ENCODE measurements at regions not wholly inside any gene's neighbourhood (a gene's known extent, or its start where the extent isn't known, plus 50 kb on each side); places are given as distances from the start of the nearest gene placed in this dataset.
"Not testable (repeated sequence)": the region's sequence is repeated elsewhere in the genome, so short reads cannot be mapped to it uniquely, and the experiment has no call there.

DNA sequence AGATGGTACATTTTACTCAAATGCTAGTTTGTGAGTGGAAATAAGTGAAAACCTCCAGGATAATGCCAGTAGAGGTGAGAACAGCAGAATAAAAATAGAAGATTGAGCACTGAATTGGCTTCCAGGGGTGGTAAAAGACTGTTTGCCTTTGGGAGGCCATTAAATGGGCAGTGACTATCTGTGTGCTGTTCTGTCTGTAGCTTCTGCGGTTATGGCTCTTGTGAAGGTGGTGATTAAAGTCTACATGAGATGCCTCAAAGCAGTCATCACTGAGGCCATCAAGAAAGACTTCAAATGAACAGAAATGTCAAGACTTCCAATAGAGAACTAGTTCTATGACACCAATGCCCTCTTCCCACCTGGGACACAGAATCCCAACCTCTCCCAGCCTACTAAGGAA, 108.8 kb downstream of the EFHB start:
- DNase-seq, result no peak

DNA sequence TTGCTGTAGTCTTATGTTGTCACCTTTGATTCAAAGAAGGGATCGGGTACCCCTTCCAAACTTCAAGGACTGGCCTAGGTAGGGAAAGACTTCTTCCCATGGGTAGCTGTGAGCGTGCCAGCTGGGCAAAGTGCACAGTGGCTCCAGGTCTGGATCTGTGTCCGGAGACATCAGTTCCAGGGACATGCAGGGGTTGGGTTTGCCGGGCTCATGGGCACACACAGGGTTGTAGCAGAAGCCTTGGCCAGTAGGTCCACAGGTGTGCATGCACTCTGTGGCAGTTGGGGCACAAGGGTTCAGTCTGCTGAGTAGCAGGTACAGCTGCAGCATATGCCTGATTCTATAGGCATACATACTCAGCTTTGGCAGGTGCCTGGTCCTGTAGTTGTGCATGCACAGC, 111.2 kb downstream of the EFHB start:
- DNase-seq, result no peak

DNA sequence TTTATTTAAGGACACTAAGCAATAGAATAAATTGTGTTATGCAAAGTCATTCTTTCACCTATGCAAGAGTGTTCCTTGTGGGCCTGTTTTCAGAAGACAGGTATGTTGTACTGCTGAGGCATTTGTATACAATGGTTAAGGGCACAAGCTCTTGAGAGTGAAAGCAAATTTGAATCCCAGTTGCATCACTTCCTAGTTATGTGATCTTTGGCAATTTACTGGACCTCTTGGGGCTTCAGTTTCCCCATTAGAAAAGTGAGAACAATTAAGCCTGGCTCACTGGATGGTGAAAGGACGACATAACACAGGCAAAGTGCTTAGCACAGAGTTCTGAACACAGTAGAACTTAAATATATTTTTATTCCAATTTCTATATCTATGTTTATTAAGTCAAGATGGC, 117.4 kb downstream of the EFHB start:
- DNase-seq, result no peak

- no peak for DNase-seq
Measured at GRCh38 chr3:19815805-19816204, 118.2 kb downstream of the EFHB start.

DNA sequence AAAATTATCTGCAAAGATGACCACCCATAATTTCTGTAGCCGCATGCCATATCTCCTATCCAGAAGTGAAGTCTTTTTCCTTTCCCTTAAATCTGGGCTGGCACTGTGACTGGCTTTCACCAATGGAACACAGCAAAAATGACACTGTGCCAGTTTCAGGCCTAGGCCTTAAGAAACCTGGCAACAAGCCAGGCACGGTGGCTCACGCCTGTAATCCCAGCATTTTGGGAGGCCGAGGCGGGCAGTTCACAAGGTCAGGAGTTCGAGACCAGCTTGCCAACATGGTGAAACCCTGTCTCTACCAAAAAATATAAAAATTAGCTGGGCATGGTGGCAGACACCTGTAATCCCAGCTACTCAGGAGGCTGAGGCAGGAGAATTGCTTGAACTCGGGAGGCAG, 120.3 kb downstream of the EFHB start:
- not testable (repeated sequence) for DNase-seq

DNA sequence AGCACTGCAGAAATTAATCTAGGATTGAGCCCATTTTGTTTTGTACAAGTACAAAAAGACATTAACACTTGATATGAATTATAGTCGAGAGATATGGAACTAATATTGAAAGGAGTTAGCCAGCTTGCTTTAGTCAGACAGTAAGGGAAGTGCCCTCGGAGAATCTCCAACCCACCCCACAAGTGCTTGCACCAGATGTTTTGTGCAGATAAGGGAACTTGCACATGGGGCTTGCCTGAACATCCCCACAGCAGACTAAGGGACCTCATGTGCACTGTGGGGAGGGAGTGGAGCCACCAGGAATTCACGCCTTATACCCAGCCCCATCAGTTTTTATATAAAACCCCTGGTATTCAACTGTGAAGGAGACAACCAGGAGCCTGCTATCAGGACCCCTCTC, 122.3 kb downstream of the EFHB start:
- peak in 2 of 3 donors; percentile 14 to 17 for DNase-seq

- DNase-seq, result no peak
Measured at GRCh38 chr3:19808834-19809233, 125.2 kb downstream of the EFHB start.

GRCh38 chr3:19799887-19800286, 134.1 kb downstream of the EFHB start:
- DNase-seq, result no peak

DNA sequence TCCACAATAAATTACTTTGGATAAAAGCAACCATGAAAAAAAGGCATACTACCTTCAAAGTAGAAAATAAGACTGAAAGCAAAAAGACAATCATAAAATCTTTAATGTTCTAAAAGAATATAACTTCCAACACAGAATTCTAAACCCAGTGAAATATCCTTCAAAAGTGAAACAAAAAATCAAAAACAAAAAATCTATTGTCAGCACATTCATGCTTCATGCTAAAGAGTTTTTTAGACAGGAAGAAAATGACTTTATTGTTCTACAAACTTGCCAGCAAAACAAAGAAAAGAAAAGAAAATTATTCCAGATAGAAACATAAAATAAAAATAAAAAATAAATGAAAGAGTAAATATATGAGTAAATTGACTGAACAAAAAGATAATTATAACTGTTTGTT, 134.9 kb downstream of the EFHB start:
- DNase-seq, result no peak

- no peak for DNase-seq
Measured at GRCh38 chr3:19798324-19798723, 135.7 kb downstream of the EFHB start.

DNA sequence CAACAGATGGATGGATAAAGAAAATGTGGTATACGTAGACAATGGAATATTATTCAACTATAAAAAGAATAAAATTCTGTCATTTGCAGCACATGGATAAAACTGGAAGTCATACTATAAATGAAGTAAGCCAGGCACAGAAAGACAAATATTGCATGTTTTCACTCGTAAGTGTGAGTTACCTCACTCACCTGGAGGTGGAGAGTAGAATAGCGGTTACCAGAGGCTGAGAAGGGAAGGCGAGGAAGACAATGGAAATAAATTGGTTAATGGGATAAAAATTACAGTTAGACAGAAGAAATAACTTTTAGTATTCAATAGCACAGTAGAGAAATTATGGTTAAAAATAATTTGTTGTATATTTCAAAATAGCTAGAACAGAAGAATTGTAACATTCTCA, 141.6 kb downstream of the EFHB start:
- no peak for DNase-seq

- DNase-seq, result no peak
Measured at GRCh38 chr3:19775765-19776164, 158.3 kb downstream of the EFHB start.

DNA sequence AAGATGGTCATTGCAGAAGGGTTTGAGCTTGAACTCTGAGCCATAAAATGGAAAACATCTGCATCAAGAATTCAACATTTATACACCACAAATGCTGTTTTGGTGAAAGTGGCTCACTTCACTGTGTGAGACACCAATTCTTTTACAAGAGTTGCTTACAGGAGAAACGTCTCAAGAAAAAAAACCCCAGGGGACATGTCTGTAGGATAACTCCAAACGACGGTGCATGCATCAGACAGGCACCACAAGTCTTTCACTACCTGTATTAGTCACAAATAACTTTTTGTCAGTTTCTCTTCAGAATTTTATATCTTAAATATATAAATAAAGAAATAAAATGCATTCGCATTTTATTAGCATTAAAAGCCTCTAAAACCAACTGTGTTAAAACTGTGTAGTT, 164.3 kb downstream of the EFHB start:
- no peak for DNase-seq

GRCh38 chr3:19765954-19766353, 168.1 kb downstream of the EFHB start:
- no peak for DNase-seq

DNA sequence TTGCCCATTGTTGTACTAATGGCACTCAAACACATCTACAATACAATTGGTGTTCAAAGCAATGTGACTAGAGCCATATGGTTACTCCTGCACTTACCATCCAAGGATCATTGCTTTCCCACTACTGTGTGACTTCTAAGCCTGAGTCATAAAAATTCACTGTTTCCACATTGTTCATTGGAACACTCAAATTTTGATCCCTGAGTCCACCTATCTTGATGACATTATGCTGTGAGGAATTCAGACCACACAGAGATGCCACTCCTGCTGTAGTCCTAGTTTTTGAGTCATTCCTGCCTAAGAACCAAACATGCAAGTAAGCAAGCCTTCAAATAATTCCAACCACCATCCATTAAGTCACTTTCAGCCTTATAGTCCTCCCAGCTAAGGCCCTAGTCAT, 176.2 kb downstream of the EFHB start:
- DNase-seq, result no peak

GRCh38 chr3:19749448-19750017, 184.5 kb downstream of the EFHB start:
- DNase-seq, result no peak

DNA sequence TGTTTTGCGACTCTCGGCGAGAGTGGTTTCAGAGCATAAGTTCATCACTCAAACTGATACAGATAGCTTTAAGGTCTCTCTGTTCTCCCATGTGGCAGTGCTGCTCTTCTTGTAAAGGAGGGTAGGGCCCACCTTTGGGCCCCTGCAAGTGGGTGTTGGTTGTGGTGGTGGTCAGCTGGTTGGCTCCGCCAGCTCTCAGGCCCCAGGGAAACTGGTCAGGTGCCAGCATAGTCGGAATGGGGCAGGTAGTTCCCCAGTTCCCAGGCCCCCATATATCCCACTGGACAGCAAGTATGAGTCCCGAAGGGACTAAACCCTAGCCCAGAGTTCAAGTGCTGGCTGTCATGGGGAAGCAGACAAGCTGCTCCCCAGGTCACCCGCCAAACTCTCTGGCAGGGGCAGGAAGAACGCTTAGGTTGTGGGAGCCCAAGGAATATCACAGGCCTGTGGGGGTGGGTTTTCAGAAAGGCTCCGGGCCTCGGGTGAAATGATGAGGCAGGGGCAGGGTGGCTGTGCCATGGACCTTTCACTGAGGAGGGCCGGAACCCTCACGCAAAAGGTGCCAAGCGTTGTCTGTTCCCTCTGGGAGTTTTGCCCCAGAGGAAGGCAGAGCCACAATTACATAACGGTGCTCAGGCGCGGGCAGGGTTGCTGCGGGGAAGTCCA, 185.1 kb downstream of the EFHB start:
- no peak for DNase-seq

GRCh38 chr3:19744047-19744446, 190.0 kb downstream of the EFHB start:
- no peak for DNase-seq

DNA sequence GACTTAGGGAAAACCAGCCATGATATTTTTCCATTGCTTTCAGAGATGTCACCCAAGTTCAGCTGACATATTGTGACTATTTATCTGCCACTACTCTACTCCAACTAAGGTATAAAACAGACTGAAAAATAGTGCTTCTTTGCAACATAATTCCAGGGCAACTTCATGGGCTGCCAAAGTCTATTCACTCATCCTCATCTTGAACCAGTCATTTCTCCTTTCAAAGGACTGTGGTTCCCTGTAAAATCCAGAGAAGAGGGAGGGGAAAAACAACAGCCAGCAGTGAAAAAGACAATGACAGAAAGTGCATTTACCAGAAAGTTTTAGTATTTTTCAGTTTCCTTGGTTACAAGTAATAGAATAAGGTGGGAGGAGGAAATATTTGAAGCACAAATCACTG, 191.1 kb downstream of the EFHB start:
- no peak for DNase-seq

GRCh38 chr3:19739504-19739903, 194.5 kb downstream of the EFHB start:
- no peak for DNase-seq

DNA sequence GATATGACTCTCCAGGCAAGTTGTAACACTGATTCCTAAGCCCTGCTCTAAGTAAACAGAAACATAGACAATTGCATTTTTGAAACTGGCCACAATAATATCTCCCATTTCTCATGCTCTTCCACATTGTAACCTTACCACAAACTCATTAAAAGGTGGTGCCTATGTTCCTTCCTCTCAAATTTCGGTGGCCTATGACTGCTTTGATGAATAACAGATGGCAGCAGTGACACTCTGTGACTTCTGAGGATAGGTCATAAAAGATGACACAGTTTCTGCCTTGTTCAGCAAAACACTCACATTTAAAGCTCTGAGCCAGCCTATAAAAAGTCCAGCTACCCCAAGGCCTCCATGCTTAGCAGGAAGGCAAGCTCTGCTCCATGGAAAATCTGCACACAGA, 195.2 kb downstream of the EFHB start:
- no peak for DNase-seq

DNA sequence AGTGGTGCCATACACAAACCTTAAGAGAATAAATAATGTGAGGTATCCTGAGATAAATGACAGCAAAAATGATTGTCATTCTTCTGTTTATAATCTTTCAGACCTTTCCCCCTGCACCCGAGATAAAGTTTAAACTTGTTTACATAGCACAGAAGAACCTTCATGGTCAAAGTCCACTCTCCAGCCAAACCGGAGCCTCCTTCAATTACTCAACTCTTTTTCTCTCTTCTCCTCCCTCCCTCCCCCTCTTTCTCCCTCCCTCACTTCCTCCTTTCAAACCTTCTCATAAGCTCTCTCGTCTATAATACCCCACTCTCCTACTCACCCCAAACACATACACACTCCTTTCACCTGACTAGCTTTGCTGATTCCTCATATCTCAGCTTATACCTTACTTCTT, 198.9 kb downstream of the EFHB start:
- no peak for DNase-seq

DNA sequence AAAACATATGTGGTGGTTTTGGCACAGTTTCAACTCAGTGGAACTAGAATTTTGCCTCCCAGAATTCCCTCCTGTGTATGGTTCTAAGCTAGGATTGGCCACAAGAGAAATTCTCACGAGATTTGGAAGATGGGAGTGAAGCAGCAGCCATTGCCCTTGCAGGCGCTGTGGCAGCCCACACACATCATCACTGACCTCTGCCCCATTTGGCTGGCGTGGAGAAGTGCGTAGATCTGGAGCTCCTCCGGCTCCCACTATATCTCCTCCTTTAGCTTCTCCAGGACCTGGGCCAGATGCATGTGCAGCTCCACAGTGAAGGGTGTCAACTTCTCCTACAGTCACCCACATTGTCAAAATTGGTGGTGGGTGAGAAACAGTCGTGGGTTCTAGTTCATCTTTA, 199.6 kb downstream of the EFHB start:
- DNase-seq, result no peak

DNA sequence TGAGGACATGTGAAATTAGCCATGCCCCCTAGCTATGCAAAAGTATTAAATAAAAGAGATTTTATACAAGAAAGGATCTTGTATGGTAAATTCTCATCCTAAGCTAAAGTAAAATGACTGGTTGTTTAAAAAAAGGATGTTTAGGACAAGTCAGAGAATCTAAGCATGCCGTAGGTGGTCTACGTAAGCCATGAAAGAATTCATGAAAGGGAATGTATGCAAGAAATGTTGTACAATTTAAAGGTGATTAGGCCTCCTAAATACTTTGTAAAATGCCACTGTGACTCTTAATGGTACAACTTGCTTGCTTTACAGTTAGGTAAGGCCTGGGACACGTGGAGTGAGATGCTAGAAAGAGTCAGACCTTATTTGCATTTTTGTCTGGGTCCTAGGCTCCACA, 209.0 kb downstream of the EFHB start:
- DNase-seq, result no peak

DNA sequence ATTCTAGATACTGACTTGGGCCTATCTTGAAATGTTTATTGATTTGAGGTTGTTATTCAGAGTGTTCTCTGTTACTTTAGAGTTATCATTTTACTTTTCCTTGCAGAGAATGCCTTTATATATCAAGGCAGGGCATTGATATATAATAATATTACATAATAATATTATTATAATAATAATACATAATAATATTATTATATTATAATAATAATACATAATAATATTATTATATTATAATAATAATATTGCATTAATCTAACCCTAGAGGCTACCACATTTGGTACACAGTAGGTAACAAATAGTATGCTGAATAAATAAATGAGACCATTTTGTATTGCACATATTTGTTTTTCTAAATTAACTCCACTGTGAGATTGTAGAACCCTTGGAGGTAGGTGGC, 216.3 kb downstream of the EFHB start:
- no peak for DNase-seq

Data from suppressor macrophage treated with lipopolysaccharide for 1 hour (primary cell).